Heart left ventricle (tissue), 13 donors: ENCODE measurements at regions not wholly inside any gene's neighbourhood (a gene's known extent, or its start where the extent isn't known, plus 50 kb on each side); places are given as distances from the start of the nearest gene placed in this dataset.

Source experiments
- CTCF ChIP-seq, 12 donors: fragments of 200-600 bp; sonication (generic) in 4 of 12; IDR thresholded peaks; one replicate each; pipeline versions ENCODE4 v1.5.0 to v1.8.0; 2018 to 2022; ENCODE audit warnings: antibody characterized with exemption in 12 of 12, mild to moderate bottlenecking in 5 of 12
- POLR2A ChIP-seq, 2 donors: fragments of 450-650 bp; IDR thresholded peaks; one replicate each; pipeline ENCODE4 v1.6.1; 2017; ENCODE audit warnings: antibody characterized with exemption in 2 of 2, mild to moderate bottlenecking in 2 of 2, moderate library complexity in 2 of 2
- donor health status: ischemic (EF 13 %, LVEDD 7.1; RV severe dilation, severe dysfunction).
- donor health status: DM: no; HTN: yes; CAD: no.
- donor health status: DM: no; HTN: no; CAD: no.
- donor health status: ischemic (EF 25% LVEDD 6.9; RV normal size, moderate dysfunction).
- donor health status: ischemic (EF 25% LVEDD 5.7; RV mildly dilated, moderate dysfunction).
- donor health status: ischemic (EF 35%, LVEDD 5.7; RV mildly dilated, moderate dysfunction).
- donor health status: nonischemic (EF 11% LVEDD 7.7; RV severe dilation, severe dysfunction).
- donor health status: DM: yes; HTN: yes; CAD: no.
- donor health status: PGD.
- donor health status: ischemic (EF 29% LVEDD 5.4; RV normal size, mild dysfunction).
- donor health status: nonischemic (EF 23%, LVEDD 6.1; RV moderate dilation, normal function).

- no peak for TF ChIP-seq CTCF (IDR thresholded peaks at IDR 0.05)
- no peak for TF ChIP-seq POLR2A (IDR thresholded peaks at IDR 0.05)
These were observed 503.4 kb downstream of the CD109 start for GRCh38 chr6:74199215-74199915.
